ENCODE measurements at regions not wholly inside any gene's neighbourhood (a gene's known extent, or its start where the extent isn't known, plus 50 kb on each side); places are given as distances from the start of the nearest gene placed in this dataset.

DNA sequence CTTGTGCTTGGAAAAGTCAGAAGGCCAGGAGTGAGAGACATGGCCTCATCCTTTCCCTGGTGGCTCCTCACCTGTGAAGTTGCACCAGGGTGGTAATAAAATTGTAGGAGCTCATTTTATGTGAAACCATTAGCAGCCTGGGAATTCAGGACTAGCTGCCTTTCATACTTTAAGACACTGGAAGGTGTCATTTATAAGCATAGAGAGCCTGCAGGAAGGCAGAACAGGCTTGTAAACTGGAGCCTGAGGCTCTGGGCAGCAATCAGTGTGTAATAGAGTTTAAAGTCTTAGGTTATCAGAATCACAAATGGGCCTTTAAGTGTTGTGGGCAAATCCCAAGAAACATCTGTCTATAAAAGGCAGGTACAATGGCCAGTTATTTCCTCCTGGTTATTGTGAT is 127.2 kb downstream of the TM9SF2 start:
- no peak for TF ChIP-seq CTCF (conservative IDR thresholded peaks at IDR 0.05; ENCODE audit: control insufficient read depth, insufficient read depth, low read depth, low read length)
- DNase-seq (ENCODE audit: low read depth) = no peak

DNA sequence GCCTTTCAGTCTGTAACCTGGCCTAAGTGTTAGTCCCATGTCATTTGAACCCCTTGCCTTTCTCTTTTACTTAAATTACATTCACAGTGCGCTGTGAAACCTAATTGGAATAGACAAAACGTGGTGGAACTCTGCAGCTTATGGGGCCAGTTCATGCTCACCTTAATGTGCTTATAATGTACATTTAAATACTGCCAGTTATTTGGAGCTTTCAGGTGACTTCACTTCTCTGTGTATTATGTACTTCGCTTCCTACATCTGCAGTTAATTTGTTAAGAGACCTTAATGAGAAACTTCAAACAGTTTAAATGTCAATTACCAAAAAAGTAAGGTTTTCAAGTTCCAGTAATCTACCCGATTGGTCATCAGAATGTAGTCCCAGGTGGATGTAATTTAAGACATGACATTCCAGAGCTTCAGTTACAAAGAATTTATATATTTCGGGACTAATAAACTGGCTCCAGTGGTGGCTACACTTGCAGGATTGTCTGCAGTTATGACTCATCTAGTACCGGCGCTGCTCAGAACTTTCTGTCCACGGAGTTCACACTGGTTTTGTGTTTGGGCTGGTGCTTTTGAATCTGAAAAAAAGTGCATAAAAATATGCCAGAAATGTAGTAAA is 125.3 kb downstream of the TM9SF2 start:
- TF ChIP-seq CTCF (conservative IDR thresholded peaks at IDR 0.05; ENCODE audit: control insufficient read depth, insufficient read depth, low read depth, low read length) = no peak
- peak; percentile 63 for DNase-seq (ENCODE audit: low read depth)
- no peak overlapping the region for H3K4me3 ChIP-seq (ENCODE audit: control insufficient read depth, low read depth, low read length)

More for the DNA sequence above, 127.2 kb downstream of the TM9SF2 start:
- H3K4me3 ChIP-seq (ENCODE audit: control insufficient read depth, low read depth, low read length) = no peak overlapping the region

DNA sequence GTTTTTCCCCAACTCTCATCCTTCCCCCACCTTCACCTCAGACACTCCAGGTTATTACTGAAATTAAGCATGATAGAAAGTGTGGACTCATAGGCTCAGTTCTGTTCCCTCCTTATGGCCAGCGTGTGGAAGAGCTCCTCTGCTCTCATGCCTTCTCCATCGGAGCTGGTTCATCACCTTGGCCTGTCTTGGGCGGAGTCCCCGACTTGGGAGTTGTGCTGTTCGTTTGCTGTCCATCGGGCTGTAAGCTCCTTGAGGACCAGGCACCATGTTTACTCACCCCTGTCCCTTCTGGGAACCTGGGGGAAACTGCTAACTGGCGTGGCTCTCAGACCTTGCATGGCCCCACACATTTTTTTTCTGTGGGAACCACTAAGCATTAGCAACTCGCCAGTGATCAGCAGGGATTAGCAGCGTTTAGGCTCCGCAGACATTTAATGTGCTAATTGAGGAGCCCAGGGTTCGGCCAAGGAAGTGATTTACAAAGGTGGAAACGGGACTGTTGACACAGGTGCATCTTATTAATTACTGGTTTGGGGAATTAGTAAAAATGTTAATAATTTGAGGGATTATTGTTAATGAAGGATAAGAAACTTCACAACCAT is 123.8 kb downstream of the TM9SF2 start:
- no peak for DNase-seq (ENCODE audit: low read depth)

GRCh38 chr13:99620806-99621205 is 119.5 kb downstream of the TM9SF2 start:
- DNase-seq (ENCODE audit: low read depth) = no peak
- TF ChIP-seq CTCF (conservative IDR thresholded peaks at IDR 0.05; ENCODE audit: control insufficient read depth, insufficient read depth, low read depth, low read length) = no peak
- no peak overlapping the region for H3K4me3 ChIP-seq (ENCODE audit: control insufficient read depth, low read depth, low read length)

More for the DNA sequence above, 123.8 kb downstream of the TM9SF2 start:
- no peak for TF ChIP-seq CTCF (conservative IDR thresholded peaks at IDR 0.05; ENCODE audit: control insufficient read depth, insufficient read depth, low read depth, low read length)
- H3K4me3 ChIP-seq (ENCODE audit: control insufficient read depth, low read depth, low read length) = no peak overlapping the region

DNA sequence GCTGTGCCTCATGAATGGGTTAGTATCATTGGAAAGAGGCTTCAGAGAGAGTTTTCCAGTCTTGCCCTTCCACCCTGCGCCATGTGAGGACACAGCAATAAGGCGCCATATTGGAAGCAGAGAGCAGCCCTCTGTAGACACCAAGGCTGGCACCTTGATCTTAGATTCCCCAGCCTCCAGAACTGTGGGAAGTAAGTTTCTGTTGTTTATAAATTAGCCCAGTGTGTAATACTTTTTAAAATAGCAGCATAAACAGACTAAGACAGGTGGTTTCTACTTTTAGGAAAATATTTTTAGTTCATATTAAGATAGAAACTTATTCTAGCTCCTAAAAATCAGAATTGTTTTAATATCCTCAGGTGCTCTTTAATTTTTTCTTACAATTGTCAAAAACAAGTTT is 117.9 kb downstream of the TM9SF2 start:
- no peak for TF ChIP-seq CTCF (conservative IDR thresholded peaks at IDR 0.05; ENCODE audit: control insufficient read depth, insufficient read depth, low read depth, low read length)
- DNase-seq (ENCODE audit: low read depth) = no peak
- no peak overlapping the region for H3K4me3 ChIP-seq (ENCODE audit: control insufficient read depth, low read depth, low read length)

DNA sequence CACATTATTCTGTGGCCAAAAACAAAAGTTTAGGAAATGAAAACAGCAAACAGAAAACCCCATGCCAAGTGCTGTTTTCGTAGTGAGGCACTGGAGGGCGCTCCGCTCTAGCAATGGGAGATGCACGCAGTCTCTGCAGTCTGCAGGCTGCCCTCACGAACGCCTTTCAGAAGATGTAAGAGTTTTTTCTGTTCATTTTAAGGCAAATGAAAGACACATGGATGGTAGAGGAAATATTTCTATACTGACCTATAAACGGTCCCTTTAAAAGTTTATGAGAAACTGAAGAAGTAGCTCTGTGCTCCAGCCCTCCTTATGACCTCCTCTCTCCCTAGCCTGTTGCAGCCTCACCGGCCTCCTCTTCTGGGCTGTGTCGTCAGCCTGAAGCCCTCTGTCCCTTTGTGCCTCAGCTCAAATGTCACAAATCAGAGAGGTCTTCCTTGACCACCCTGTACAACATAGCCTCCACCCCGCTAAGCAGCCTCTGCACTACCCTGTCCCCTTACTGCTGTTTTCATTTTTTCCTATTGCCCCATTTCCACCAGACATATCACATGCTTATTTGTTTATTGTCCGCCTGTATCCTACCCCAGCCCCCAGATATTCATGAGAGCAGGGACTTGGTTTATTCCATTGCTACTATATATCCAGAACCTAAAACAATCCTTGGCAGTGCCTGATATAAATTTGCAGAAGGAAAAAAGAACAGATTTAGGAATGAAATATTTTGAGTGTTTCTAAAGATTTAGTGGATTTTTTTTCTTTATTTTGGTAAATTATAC is 116.4 kb downstream of the TM9SF2 start:
- H3K4me3 ChIP-seq (ENCODE audit: control insufficient read depth, low read depth, low read length) = no peak overlapping the region
- TF ChIP-seq CTCF (conservative IDR thresholded peaks at IDR 0.05; ENCODE audit: control insufficient read depth, insufficient read depth, low read depth, low read length) = peak; percentile 92
- DNase-seq (ENCODE audit: low read depth) = peak; percentile 66

Measured in fibroblast of mammary gland (primary cell).